Neuron (in vitro differentiated cells): ENCODE measurements at regions not wholly inside any gene's neighbourhood (a gene's known extent, or its start where the extent isn't known, plus 50 kb on each side); places are given as distances from the start of the nearest gene placed in this dataset.

Experiments used
- H2AFZ ChIP-seq: one replicate; pipeline ENCODE4 v1.6.1; 2013; ENCODE audit warnings: low read depth, mild to moderate bottlenecking, inconsistent platforms, low read length, moderate library complexity
- H3K27me3 ChIP-seq: one replicate; pipeline ENCODE4 v1.6.1; 2013; ENCODE audit warnings: low read length; ENCODE audit not compliant: insufficient read depth
- H3K36me3 ChIP-seq: one replicate; pipeline ENCODE4 v1.6.1; 2013; ENCODE audit warnings: low read length; ENCODE audit not compliant: insufficient read depth
- H3K4me1 ChIP-seq: one replicate; pipeline ENCODE4 v1.6.1; 2013; ENCODE audit warnings: low read length; ENCODE audit not compliant: insufficient read depth
- H3K4me3 ChIP-seq: 2 replicates; pipeline ENCODE4 v1.5.1; 2013; ENCODE audit warnings: mild to moderate bottlenecking, low read length, moderate library complexity
- H3K9me3 ChIP-seq: one replicate; pipeline ENCODE4 v1.6.1; 2013; ENCODE audit warnings: low read length

GRCh38 chr18:39421276-39421675 is 1855.7 kb upstream of the CELF4 start:
- no peaks in the 10 kb centered on the region for H3K9me3 ChIP-seq

GRCh38 chr18:39419315-39419714 is 1853.7 kb upstream of the CELF4 start:
- no peaks in the 10 kb centered on the region for H3K27me3 ChIP-seq
- no peaks in the 10 kb centered on the region for H3K4me1 ChIP-seq
- H3K36me3 ChIP-seq = no peaks in the 10 kb centered on the region
- H3K4me3 ChIP-seq = no peak overlapping the region
- H3K9me3 ChIP-seq = no peaks in the 10 kb centered on the region
- H2AFZ ChIP-seq = no peak overlapping the region

More at GRCh38 chr18:39421276-39421675, 1855.7 kb upstream of the CELF4 start:
- no peaks in the 10 kb centered on the region for H3K4me1 ChIP-seq
- no peak overlapping the region for H2AFZ ChIP-seq
- no peaks in the 10 kb centered on the region for H3K36me3 ChIP-seq
- no peak overlapping the region for H3K4me3 ChIP-seq
- H3K27me3 ChIP-seq = no peaks in the 10 kb centered on the region

- Histone ChIP-seq H3K9me3 (no peaks in the 10 kb centered on the region), H3K27me3 (no peaks in the 10 kb centered on the region), H3K36me3 (no peaks in the 10 kb centered on the region), H2AFZ (no peak overlapping the region), H3K4me3 (no peak overlapping the region), H3K4me1 (no peaks in the 10 kb centered on the region)
Observed at GRCh38 chr18:39415471-39415870, 1849.9 kb upstream of the CELF4 start.

GRCh38 chr18:39414009-39414700 is 1848.6 kb upstream of the CELF4 start:
- Histone ChIP-seq H3K4me1 (no peaks in the 10 kb centered on the region), H3K27me3 (no peaks in the 10 kb centered on the region), H3K4me3 (no peak overlapping the region), H3K36me3 (no peaks in the 10 kb centered on the region), H2AFZ (no peak overlapping the region), H3K9me3 (no peaks in the 10 kb centered on the region)

GRCh38 chr18:39406941-39407340 is 1841.3 kb upstream of the CELF4 start:
- Histone ChIP-seq H3K9me3 (no peaks in the 10 kb centered on the region), H3K36me3 (no peaks in the 10 kb centered on the region), H3K27me3 (no peaks in the 10 kb centered on the region), H2AFZ (no peak overlapping the region), H3K4me3 (no peak overlapping the region), H3K4me1 (no peaks in the 10 kb centered on the region)

GRCh38 chr18:39403121-39403520 is 1837.5 kb upstream of the CELF4 start:
- H2AFZ ChIP-seq = no peak overlapping the region
- no peaks in the 10 kb centered on the region for H3K36me3 ChIP-seq
- no peaks in the 10 kb centered on the region for H3K9me3 ChIP-seq
- H3K27me3 ChIP-seq = no peaks in the 10 kb centered on the region
- H3K4me1 ChIP-seq = no peaks in the 10 kb centered on the region
- no peak overlapping the region for H3K4me3 ChIP-seq

- H3K36me3 ChIP-seq = no peaks in the 10 kb centered on the region
- no peak overlapping the region for H2AFZ ChIP-seq
- no peaks in the 10 kb centered on the region for H3K27me3 ChIP-seq
- H3K9me3 ChIP-seq = no peaks in the 10 kb centered on the region
- no peaks in the 10 kb centered on the region for H3K4me1 ChIP-seq
- no peak overlapping the region for H3K4me3 ChIP-seq
Observed at GRCh38 chr18:39399662-39400061, 1834.1 kb upstream of the CELF4 start.

- H3K4me1 ChIP-seq = no peaks in the 10 kb centered on the region
- no peaks in the 10 kb centered on the region for H3K27me3 ChIP-seq
- no peak overlapping the region for H3K4me3 ChIP-seq
- no peak overlapping the region for H2AFZ ChIP-seq
- peaks cover 3% of the 10 kb centered on the region for H3K9me3 ChIP-seq
- H3K36me3 ChIP-seq = no peaks in the 10 kb centered on the region
Observed at GRCh38 chr18:39396168-39396567, 1830.6 kb upstream of the CELF4 start.

- H2AFZ ChIP-seq = no peak overlapping the region
- H3K36me3 ChIP-seq = no peaks in the 10 kb centered on the region
- H3K4me3 ChIP-seq = no peak overlapping the region
Observed at GRCh38 chr18:39389800-39390379, 1824.3 kb upstream of the CELF4 start.

GRCh38 chr18:39380866-39381265 is 1815.3 kb upstream of the CELF4 start:
- H3K36me3 ChIP-seq = no peaks in the 10 kb centered on the region
- peak overlapping the region; percentile 71 for H2AFZ ChIP-seq
- peaks cover 23% of the 10 kb centered on the region for H3K4me1 ChIP-seq
- H3K27me3 ChIP-seq = no peaks in the 10 kb centered on the region
- peak overlapping the region; percentile 26 for H3K4me3 ChIP-seq
- H3K9me3 ChIP-seq = no peaks in the 10 kb centered on the region

More at GRCh38 chr18:39389800-39390379, 1824.3 kb upstream of the CELF4 start:
- Histone ChIP-seq H3K4me1 (no peaks in the 10 kb centered on the region), H3K27me3 (no peaks in the 10 kb centered on the region), H3K9me3 (peaks cover 3% of the 10 kb centered on the region)

- Histone ChIP-seq H3K4me3 (peak overlapping the region; percentile 26), H3K9me3 (no peaks in the 10 kb centered on the region), H3K4me1 (peaks cover 23% of the 10 kb centered on the region), H3K36me3 (no peaks in the 10 kb centered on the region), H2AFZ (peak overlapping the region; percentile 71), H3K27me3 (no peaks in the 10 kb centered on the region)
Observed at GRCh38 chr18:39380186-39380725, 1814.7 kb upstream of the CELF4 start.

- H3K36me3 ChIP-seq = no peaks in the 10 kb centered on the region
- H3K4me1 ChIP-seq = peaks cover 2% of the 10 kb centered on the region
- H3K4me3 ChIP-seq = no peak overlapping the region
- no peaks in the 10 kb centered on the region for H3K9me3 ChIP-seq
- no peaks in the 10 kb centered on the region for H3K27me3 ChIP-seq
- H2AFZ ChIP-seq = no peak overlapping the region
Observed at GRCh38 chr18:39375066-39375465, 1809.5 kb upstream of the CELF4 start.

GRCh38 chr18:39371996-39372395 is 1806.4 kb upstream of the CELF4 start:
- no peaks in the 10 kb centered on the region for H3K27me3 ChIP-seq
- H3K9me3 ChIP-seq = no peaks in the 10 kb centered on the region
- H3K36me3 ChIP-seq = no peaks in the 10 kb centered on the region
- no peak overlapping the region for H2AFZ ChIP-seq
- H3K4me1 ChIP-seq = no peaks in the 10 kb centered on the region
- no peak overlapping the region for H3K4me3 ChIP-seq
